ENCODE measurements at regions not wholly inside any gene's neighbourhood (a gene's known extent, or its start where the extent isn't known, plus 50 kb on each side); places are given as distances from the start of the nearest gene placed in this dataset.

DNA sequence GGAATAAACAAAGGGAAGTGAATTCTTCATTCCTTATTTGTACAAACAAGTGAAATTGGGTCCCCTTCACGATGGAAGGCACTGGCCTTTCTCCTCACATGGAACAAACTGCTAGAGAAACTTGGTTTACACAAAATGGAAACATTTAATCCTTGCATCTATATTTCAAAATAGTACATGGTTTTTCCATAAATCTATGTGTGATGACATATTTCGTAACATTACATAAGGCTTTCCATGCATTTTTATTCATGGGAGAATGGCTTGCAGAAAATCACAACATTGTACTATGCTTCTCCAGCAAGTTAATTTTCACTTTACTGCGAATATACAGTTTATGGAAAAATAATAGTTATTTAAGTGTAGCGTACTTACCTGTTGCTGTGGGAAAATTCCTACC, 81.0 kb upstream of the CDIN1 start:
- H3K27ac ChIP-seq (replicated peaks; ENCODE audit: low read length): no peak overlapping the region
- H3K4me2 ChIP-seq (ENCODE audit: insufficient read depth, low read length, poor library complexity, severe bottlenecking): no peak overlapping the region
- no peak overlapping the region for H3K14ac ChIP-seq (ENCODE audit: low read length)
- WGBS, 2 donors (ENCODE audit: extremely low coverage in 2 of 2, insufficient read length in 2 of 2, insufficient replicate concordance in 1 of 2): no CpG with 5 or more reads among the region's 4 CpGs
- H3K27me3 ChIP-seq (ENCODE audit: control insufficient read depth in 3 of 3, insufficient read depth in 3 of 3, low read depth in 1 of 3, low read length in 3 of 3): no peaks in the 10 kb centered on the region
- H4K8ac ChIP-seq (ENCODE audit: low read depth, low read length): no peak overlapping the region
- H4K91ac ChIP-seq (ENCODE audit: low read depth, low read length, poor library complexity): no peak overlapping the region
- no peaks in the 10 kb centered on the region for H3K79me1 ChIP-seq (ENCODE audit: low read depth, low read length)
- H2AFZ ChIP-seq (ENCODE audit: low read length): peak overlapping the region; percentile 39
- H3K9me3 ChIP-seq (replicated peaks in 1 of 2; ENCODE audit: control insufficient read depth in 2 of 2, insufficient read depth in 1 of 2, low read depth in 1 of 2, low read length in 2 of 2): no peaks in the 10 kb centered on the region
- no peak overlapping the region for H2BK120ac ChIP-seq (ENCODE audit: low read depth, low read length)
- H3K4me3 ChIP-seq (ENCODE audit: low read length in 2 of 2): no peak overlapping the region
- peaks cover 0 to 12% of the 10 kb centered on the region in 2 donors for H3K4me1 ChIP-seq (ENCODE audit: control insufficient read depth in 2 of 2, insufficient read depth in 1 of 2, low read depth in 1 of 2, low read length in 2 of 2)
- H2BK5ac ChIP-seq (ENCODE audit: low read length): no peak overlapping the region
- no peak overlapping the region for H3K23ac ChIP-seq (ENCODE audit: low read depth, low read length, poor library complexity)
- no peak overlapping the region for H3K9ac ChIP-seq (ENCODE audit: low read depth, low read length, poor library complexity)
- no peak overlapping the region for H2BK15ac ChIP-seq (ENCODE audit: low read length)
- H2AK5ac ChIP-seq (ENCODE audit: low read depth, low read length): no peak overlapping the region
- no peak overlapping the region for H3K4ac ChIP-seq (ENCODE audit: low read length)
- no peak overlapping the region for H3K18ac ChIP-seq (ENCODE audit: low read length)
- no peaks in the 10 kb centered on the region for H3K36me3 ChIP-seq (replicated peaks in 1 of 2; ENCODE audit: control insufficient read depth in 2 of 2, insufficient read depth in 2 of 2, low read length in 2 of 2)
- no peak overlapping the region for H2BK12ac ChIP-seq (ENCODE audit: low read length)
- no peak for DNase-seq (ENCODE audit: low spot score)

DNA sequence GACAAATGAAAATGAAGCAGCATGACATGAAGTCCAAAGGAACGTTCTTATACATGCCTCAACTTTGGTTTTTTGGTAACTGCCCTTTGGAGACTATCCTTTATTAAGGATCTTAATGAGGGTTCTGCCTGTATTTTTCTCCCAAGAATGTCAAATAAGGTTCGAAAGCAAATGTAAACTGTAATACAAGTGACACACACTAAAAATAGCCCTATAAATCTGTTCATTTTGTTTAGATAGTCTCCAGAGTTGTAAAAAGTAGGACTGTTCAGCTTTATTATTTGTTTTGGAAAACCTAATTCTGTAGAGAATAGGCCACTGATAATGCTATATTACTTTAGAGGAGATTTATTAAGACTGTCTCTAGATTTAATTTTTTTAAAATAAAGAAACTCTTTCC, 80.5 kb upstream of the CDIN1 start:
- H3K27me3 ChIP-seq (ENCODE audit: control insufficient read depth in 3 of 3, insufficient read depth in 3 of 3, low read depth in 1 of 3, low read length in 3 of 3): no peaks in the 10 kb centered on the region
- DNase-seq (ENCODE audit: low spot score): no peak
- no peaks in the 10 kb centered on the region for H3K36me3 ChIP-seq (replicated peaks in 1 of 2; ENCODE audit: control insufficient read depth in 2 of 2, insufficient read depth in 2 of 2, low read length in 2 of 2)
- H3K4me1 ChIP-seq (ENCODE audit: control insufficient read depth in 2 of 2, insufficient read depth in 1 of 2, low read depth in 1 of 2, low read length in 2 of 2): peaks cover 0 to 12% of the 10 kb centered on the region in 2 donors
- no peak overlapping the region for H2AK5ac ChIP-seq (ENCODE audit: low read depth, low read length)
- H4K8ac ChIP-seq (ENCODE audit: low read depth, low read length): no peak overlapping the region
- H3K27ac ChIP-seq (replicated peaks; ENCODE audit: low read length): no peak overlapping the region
- no peak overlapping the region for H3K18ac ChIP-seq (ENCODE audit: low read length)
- no peak overlapping the region for H2BK5ac ChIP-seq (ENCODE audit: low read length)
- no peak overlapping the region for H2BK120ac ChIP-seq (ENCODE audit: low read depth, low read length)
- H3K14ac ChIP-seq (ENCODE audit: low read length): no peak overlapping the region
- no peaks in the 10 kb centered on the region for H3K79me1 ChIP-seq (ENCODE audit: low read depth, low read length)
- H2BK15ac ChIP-seq (ENCODE audit: low read length): no peak overlapping the region
- no peak overlapping the region for H4K91ac ChIP-seq (ENCODE audit: low read depth, low read length, poor library complexity)
- H2BK12ac ChIP-seq (ENCODE audit: low read length): no peak overlapping the region
- H3K9ac ChIP-seq (ENCODE audit: low read depth, low read length, poor library complexity): no peak overlapping the region
- H3K4me2 ChIP-seq (ENCODE audit: insufficient read depth, low read length, poor library complexity, severe bottlenecking): no peak overlapping the region
- no peak overlapping the region for H3K23ac ChIP-seq (ENCODE audit: low read depth, low read length, poor library complexity)
- H3K4me3 ChIP-seq (ENCODE audit: low read length in 2 of 2): no peak overlapping the region
- H2AFZ ChIP-seq (ENCODE audit: low read length): no peak overlapping the region
- H3K9me3 ChIP-seq (replicated peaks in 1 of 2; ENCODE audit: control insufficient read depth in 2 of 2, insufficient read depth in 1 of 2, low read depth in 1 of 2, low read length in 2 of 2): no peaks in the 10 kb centered on the region
- no peak overlapping the region for H3K4ac ChIP-seq (ENCODE audit: low read length)
- no CpG with 5 or more reads among the region's 2 CpGs for WGBS, 2 donors (ENCODE audit: extremely low coverage in 2 of 2, insufficient read length in 2 of 2, insufficient replicate concordance in 1 of 2)

DNA sequence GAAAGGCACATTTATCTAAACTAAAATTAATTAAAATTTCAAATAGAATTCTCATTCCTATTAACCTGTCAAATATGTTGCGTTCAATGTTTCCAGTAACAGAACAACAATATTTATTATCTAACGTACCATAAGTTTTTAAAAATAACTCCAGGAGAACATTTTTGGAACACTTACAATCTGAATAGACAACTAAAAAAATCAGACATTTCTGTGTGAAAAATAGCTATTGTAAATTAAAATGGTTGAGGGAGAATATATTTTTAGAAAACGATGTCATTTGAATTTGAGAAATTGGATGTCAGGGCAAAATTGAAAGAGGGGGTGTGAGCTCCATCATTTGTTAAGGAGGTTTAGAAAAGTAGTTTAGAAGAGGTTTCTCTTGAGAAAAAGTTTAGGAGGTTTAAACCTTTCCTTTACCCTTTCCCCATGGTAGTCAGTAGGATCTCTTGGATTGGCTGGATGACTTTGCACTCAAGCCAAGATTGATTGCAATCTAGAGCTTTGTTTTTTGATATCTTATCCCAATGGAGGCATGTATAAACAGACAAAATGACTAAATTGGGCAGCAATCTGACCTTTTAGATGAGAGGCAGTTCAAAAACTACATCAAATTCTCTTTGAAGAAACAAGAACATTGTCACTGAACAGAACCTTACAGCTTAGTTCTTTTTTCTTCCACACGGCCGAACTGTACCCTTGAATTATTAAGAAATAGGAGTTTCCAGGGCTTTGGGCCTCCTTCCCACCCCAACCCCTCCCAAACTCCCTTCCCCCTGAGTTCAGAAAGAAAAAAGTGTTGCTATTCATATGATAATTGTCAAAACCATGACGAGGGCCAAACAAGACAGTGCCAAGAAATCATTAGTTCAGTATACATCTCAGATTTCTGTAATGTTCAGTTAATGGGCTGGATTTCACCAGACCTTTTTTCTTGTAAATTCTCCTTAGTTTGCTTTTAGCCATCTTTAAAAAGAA, 79.7 kb upstream of the CDIN1 start:
- H3K79me1 ChIP-seq (ENCODE audit: low read depth, low read length): no peaks in the 10 kb centered on the region
- H3K4me3 ChIP-seq (ENCODE audit: low read length in 2 of 2): no peak overlapping the region
- H2AK5ac ChIP-seq (ENCODE audit: low read depth, low read length): no peak overlapping the region
- H2BK5ac ChIP-seq (ENCODE audit: low read length): no peak overlapping the region
- no peak overlapping the region for H3K27ac ChIP-seq (replicated peaks; ENCODE audit: low read length)
- H4K91ac ChIP-seq (ENCODE audit: low read depth, low read length, poor library complexity): no peak overlapping the region
- no peak overlapping the region for H3K4me2 ChIP-seq (ENCODE audit: insufficient read depth, low read length, poor library complexity, severe bottlenecking)
- H2BK12ac ChIP-seq (ENCODE audit: low read length): no peak overlapping the region
- no peak overlapping the region for H4K8ac ChIP-seq (ENCODE audit: low read depth, low read length)
- H3K27me3 ChIP-seq (ENCODE audit: control insufficient read depth in 3 of 3, insufficient read depth in 3 of 3, low read depth in 1 of 3, low read length in 3 of 3): no peaks in the 10 kb centered on the region
- no peak overlapping the region for H3K9ac ChIP-seq (ENCODE audit: low read depth, low read length, poor library complexity)
- DNase-seq (ENCODE audit: low spot score): no peak
- no peak overlapping the region for H3K4ac ChIP-seq (ENCODE audit: low read length)
- peaks cover 0 to 12% of the 10 kb centered on the region in 2 donors for H3K4me1 ChIP-seq (ENCODE audit: control insufficient read depth in 2 of 2, insufficient read depth in 1 of 2, low read depth in 1 of 2, low read length in 2 of 2)
- no peak overlapping the region for H3K14ac ChIP-seq (ENCODE audit: low read length)
- H3K23ac ChIP-seq (ENCODE audit: low read depth, low read length, poor library complexity): no peak overlapping the region
- H3K36me3 ChIP-seq (replicated peaks in 1 of 2; ENCODE audit: control insufficient read depth in 2 of 2, insufficient read depth in 2 of 2, low read length in 2 of 2): no peaks in the 10 kb centered on the region
- no peaks in the 10 kb centered on the region for H3K9me3 ChIP-seq (replicated peaks in 1 of 2; ENCODE audit: control insufficient read depth in 2 of 2, insufficient read depth in 1 of 2, low read depth in 1 of 2, low read length in 2 of 2)
- no peak overlapping the region for H2BK15ac ChIP-seq (ENCODE audit: low read length)
- peak overlapping the region; percentile 75 for H2AFZ ChIP-seq (ENCODE audit: low read length)
- no peak overlapping the region for H3K18ac ChIP-seq (ENCODE audit: low read length)
- no peak overlapping the region for H2BK120ac ChIP-seq (ENCODE audit: low read depth, low read length)
- 100% methylated on average over 1 of the region's 6 CpGs for WGBS, 2 donors (ENCODE audit: extremely low coverage in 2 of 2, insufficient read length in 2 of 2, insufficient replicate concordance in 1 of 2)

DNA sequence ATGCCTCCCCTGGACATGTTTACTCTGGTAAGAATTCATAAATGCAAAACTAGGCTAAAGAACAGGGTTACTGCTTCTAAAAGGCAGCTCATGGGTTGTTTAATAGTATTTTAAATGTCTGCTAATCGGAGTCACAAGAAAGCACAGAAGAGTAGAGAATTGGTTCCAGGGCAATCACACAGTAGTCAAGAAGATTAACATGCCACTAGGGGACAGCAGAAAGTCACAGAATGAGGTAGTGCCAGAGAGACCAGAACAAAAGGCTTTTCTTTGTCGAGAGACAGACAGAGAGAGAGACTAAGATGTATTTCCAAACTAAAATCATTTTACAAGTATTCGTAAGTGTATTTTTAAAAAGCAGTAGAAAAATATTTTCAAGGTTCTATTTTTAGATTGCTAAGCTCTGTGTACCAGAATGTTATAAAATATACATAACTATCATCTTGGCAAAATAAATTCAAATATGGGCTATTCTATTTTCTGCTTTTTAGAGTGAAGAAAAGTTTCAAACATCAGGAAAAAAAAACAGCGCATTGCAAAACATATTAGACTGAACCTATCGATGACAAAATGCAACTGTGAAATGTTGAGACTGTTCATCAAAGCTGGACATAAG, 78.3 kb upstream of the CDIN1 start:
- Histone ChIP-seq H2BK15ac (ENCODE audit: low read length) (no peak overlapping the region), H4K8ac (ENCODE audit: low read depth, low read length) (no peak overlapping the region), H2BK5ac (ENCODE audit: low read length) (no peak overlapping the region), H3K9me3 (replicated peaks in 1 of 2; ENCODE audit: control insufficient read depth in 2 of 2, insufficient read depth in 1 of 2, low read depth in 1 of 2, low read length in 2 of 2) (no peaks in the 10 kb centered on the region), H3K4me3 (ENCODE audit: low read length in 2 of 2) (no peak overlapping the region), H3K36me3 (replicated peaks in 1 of 2; ENCODE audit: control insufficient read depth in 2 of 2, insufficient read depth in 2 of 2, low read length in 2 of 2) (no peaks in the 10 kb centered on the region), H3K27me3 (ENCODE audit: control insufficient read depth in 3 of 3, insufficient read depth in 3 of 3, low read depth in 1 of 3, low read length in 3 of 3) (no peaks in the 10 kb centered on the region), H3K14ac (ENCODE audit: low read length) (no peak overlapping the region), H3K27ac (replicated peaks; ENCODE audit: low read length) (no peak overlapping the region), H3K79me1 (ENCODE audit: low read depth, low read length) (no peaks in the 10 kb centered on the region), H4K91ac (ENCODE audit: low read depth, low read length, poor library complexity) (no peak overlapping the region), H2AK5ac (ENCODE audit: low read depth, low read length) (no peak overlapping the region), H3K23ac (ENCODE audit: low read depth, low read length, poor library complexity) (no peak overlapping the region), H3K4me1 (ENCODE audit: control insufficient read depth in 2 of 2, insufficient read depth in 1 of 2, low read depth in 1 of 2, low read length in 2 of 2) (peaks cover 0 to 12% of the 10 kb centered on the region in 2 donors), H2BK120ac (ENCODE audit: low read depth, low read length) (no peak overlapping the region), H3K4ac (ENCODE audit: low read length) (no peak overlapping the region), H3K4me2 (ENCODE audit: insufficient read depth, low read length, poor library complexity, severe bottlenecking) (no peak overlapping the region), H2BK12ac (ENCODE audit: low read length) (no peak overlapping the region), H3K9ac (ENCODE audit: low read depth, low read length, poor library complexity) (no peak overlapping the region), H3K18ac (ENCODE audit: low read length) (no peak overlapping the region), H2AFZ (ENCODE audit: low read length) (peak overlapping the region; percentile 63)
- no CpG with 5 or more reads among the region's 5 CpGs for WGBS, 2 donors (ENCODE audit: extremely low coverage in 2 of 2, insufficient read length in 2 of 2, insufficient replicate concordance in 1 of 2)
- peak; percentile 51 for DNase-seq (ENCODE audit: low spot score)
